ENCODE measurements at regions not wholly inside any gene's neighbourhood (a gene's known extent, or its start where the extent isn't known, plus 50 kb on each side); places are given as distances from the start of the nearest gene placed in this dataset.

GRCh38 chr18:51391731-51392130, 194.2 kb upstream of the MEX3C start:
- TF ChIP-seq SNAI2 (CRISPR knock-in tag; IDR thresholded peaks at IDR 0.05) (no peak), RARB (CRISPR knock-in tag; IDR thresholded peaks at IDR 0.05) (no peak), ZNF8 (CRISPR knock-in tag; IDR thresholded peaks at IDR 0.05) (no peak), TSHZ2 (CRISPR knock-in tag; IDR thresholded peaks at IDR 0.05) (no peak), PPARA (CRISPR knock-in tag; IDR thresholded peaks at IDR 0.05; ENCODE audit: borderline replicate concordance) (no peak), CSDC2 (CRISPR knock-in tag; IDR thresholded peaks at IDR 0.05) (no peak), ESRRG (CRISPR knock-in tag; IDR thresholded peaks at IDR 0.05) (no peak), CREB5 (CRISPR knock-in tag; IDR thresholded peaks at IDR 0.05; ENCODE audit: low read depth) (no peak), TCF4 (CRISPR knock-in tag; IDR thresholded peaks at IDR 0.05; ENCODE audit: borderline replicate concordance) (no peak)
- ATAC-seq: no peak

- ATAC-seq: no peak
- no peak for TF ChIP-seq RARB (CRISPR knock-in tag; IDR thresholded peaks at IDR 0.05)
- no peak for TF ChIP-seq ZFP30 (CRISPR knock-in tag; IDR thresholded peaks at IDR 0.05)
- TF ChIP-seq CSDC2 (CRISPR knock-in tag; IDR thresholded peaks at IDR 0.05): no peak
Observed at GRCh38 chr18:51397347-51397962, 200.0 kb upstream of the MEX3C start.

GRCh38 chr18:51398104-51398503, 200.6 kb upstream of the MEX3C start:
- no peak for ATAC-seq
- TF ChIP-seq ZFP30 (CRISPR knock-in tag; IDR thresholded peaks at IDR 0.05) (no peak), ESRRG (CRISPR knock-in tag; IDR thresholded peaks at IDR 0.05) (peak; percentile 71; the same call in 1 of the 2 replicates), TCF4 (CRISPR knock-in tag; IDR thresholded peaks at IDR 0.05; ENCODE audit: borderline replicate concordance) (peak; percentile 43; the same call in 1 of the 2 replicates), BACH2 (CRISPR knock-in tag; IDR thresholded peaks at IDR 0.05; ENCODE audit: borderline replicate concordance) (no peak), GLIS3 (CRISPR knock-in tag; IDR thresholded peaks at IDR 0.05) (0 out of 2 replicates have a peak, but pooled peaks have one; percentile 64), PPARA (CRISPR knock-in tag; IDR thresholded peaks at IDR 0.05; ENCODE audit: borderline replicate concordance) (no peak), CSRNP3 (CRISPR knock-in tag; IDR thresholded peaks at IDR 0.05) (peak; percentile 84; the same call in 1 of the 2 replicates), ARNTL (CRISPR knock-in tag; IDR thresholded peaks at IDR 0.05; ENCODE audit: borderline replicate concordance, low read depth) (no peak), ZFP3 (CRISPR knock-in tag; IDR thresholded peaks at IDR 0.05) (0 out of 2 replicates have a peak, but pooled peaks have one; percentile 25), CSDC2 (CRISPR knock-in tag; IDR thresholded peaks at IDR 0.05) (no peak), ZC3H10 (CRISPR knock-in tag; IDR thresholded peaks at IDR 0.05) (no peak), ZNF8 (CRISPR knock-in tag; IDR thresholded peaks at IDR 0.05) (no peak), CREB5 (CRISPR knock-in tag; IDR thresholded peaks at IDR 0.05; ENCODE audit: low read depth) (peak; percentile 74; the same call in 1 of the 2 replicates), RARB (CRISPR knock-in tag; IDR thresholded peaks at IDR 0.05) (no peak), TSHZ2 (CRISPR knock-in tag; IDR thresholded peaks at IDR 0.05) (peak; percentile 95), SNAI2 (CRISPR knock-in tag; IDR thresholded peaks at IDR 0.05) (peak; percentile 54; the same call in 1 of the 2 replicates), POU6F1 (CRISPR knock-in tag; IDR thresholded peaks at IDR 0.05; ENCODE audit: borderline replicate concordance, low read depth) (no peak; the same call in 1 of the 2 replicates), ZNF70 (CRISPR knock-in tag; IDR thresholded peaks at IDR 0.05) (no peak), ISL1 (CRISPR knock-in tag; IDR thresholded peaks at IDR 0.05) (peak; percentile 95), TOX (CRISPR knock-in tag; IDR thresholded peaks at IDR 0.05; ENCODE audit: borderline replicate concordance) (no peak), ZNF565 (CRISPR knock-in tag; conservative IDR thresholded peaks at IDR 0.05; ENCODE audit: low read depth) (no peak), OSR1 (CRISPR knock-in tag; IDR thresholded peaks at IDR 0.05) (no peak), PATZ1 (CRISPR knock-in tag; IDR thresholded peaks at IDR 0.05; ENCODE audit: borderline replicate concordance) (no peak)

Data from SK-N-SH treated with all-trans-retinoic acid at 6 μM for 48 hours (cell line).